DMS153 treated with DMSO at 0.1 percent for 48 hours (cell line): ENCODE measurements at regions not wholly inside any gene's neighbourhood (a gene's known extent, or its start where the extent isn't known, plus 50 kb on each side); places are given as distances from the start of the nearest gene placed in this dataset.

Experiments
- DNase-seq: peaks from one replicate; lab custom pipeline; 2025; ENCODE audit not compliant: unreplicated experiment; lab: John Stamatoyannopoulos, UW

DNA sequence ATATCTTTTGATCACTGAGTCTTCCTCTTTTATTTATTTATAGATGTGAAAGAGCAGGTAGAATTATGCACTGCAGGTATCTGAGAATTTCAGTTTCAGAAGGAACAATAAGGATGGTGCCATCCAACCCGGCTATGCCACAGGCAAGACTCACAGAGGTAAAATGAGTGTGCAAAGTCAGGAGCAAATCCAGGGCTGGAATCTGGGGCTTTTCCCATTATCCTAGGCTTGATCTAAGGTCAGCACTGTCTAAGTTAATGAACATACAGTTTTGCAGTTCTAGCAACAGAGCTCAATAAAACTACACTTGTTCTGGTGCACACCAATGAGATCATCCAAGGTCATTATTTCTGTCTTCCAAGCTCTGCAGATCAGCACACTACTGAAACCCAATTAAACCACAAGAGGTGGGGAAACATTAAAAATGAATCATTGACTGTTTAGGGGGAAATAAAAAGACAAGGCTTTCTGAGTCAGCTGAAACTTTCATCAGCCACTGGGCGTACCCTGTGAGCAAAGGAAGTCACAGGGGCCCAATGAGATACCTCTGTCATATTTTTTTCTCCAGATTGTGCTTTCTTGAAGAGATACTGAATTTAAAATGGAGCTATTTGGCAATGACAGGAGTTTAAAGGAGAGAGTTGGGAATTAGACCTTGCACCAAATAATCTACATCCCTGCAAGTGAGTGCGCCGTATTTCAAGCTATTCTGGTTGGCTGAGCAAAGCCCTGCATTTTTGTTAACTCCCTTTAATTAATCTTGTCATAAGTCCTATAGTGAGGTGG is 662.2 kb upstream of the ZNF608 start:
- DNase-seq: peak; percentile 13

DNA sequence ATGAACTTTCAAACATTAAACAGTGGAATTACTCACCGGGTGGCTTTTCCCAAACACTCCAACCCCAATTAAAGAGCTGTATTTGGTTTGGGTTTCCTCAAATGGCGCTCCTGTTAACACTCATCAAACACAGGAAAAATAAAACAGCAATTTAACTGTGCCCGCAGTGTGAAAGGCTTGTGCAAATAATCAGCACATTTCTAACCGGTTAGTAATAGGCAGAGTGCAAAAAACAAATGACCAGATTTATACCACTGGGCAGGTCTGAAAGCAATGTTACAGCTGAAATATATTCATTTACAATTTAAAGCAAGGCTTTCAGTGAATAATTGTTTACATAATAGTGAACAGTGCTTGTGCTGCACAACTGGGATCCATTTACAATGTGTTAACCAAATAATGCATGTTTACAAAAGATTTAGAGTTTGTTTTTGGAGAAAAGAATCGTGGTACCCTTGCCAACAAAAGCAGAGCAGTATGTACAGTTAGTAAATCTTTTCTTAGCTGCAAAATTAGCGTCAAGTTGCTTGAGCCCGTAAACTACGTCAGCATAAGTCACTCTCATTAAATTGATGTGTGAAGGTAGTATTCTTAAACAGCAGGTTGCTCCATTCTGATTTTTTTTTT is 662.9 kb upstream of the ZNF608 start:
- peak; percentile 61 for DNase-seq

DNA sequence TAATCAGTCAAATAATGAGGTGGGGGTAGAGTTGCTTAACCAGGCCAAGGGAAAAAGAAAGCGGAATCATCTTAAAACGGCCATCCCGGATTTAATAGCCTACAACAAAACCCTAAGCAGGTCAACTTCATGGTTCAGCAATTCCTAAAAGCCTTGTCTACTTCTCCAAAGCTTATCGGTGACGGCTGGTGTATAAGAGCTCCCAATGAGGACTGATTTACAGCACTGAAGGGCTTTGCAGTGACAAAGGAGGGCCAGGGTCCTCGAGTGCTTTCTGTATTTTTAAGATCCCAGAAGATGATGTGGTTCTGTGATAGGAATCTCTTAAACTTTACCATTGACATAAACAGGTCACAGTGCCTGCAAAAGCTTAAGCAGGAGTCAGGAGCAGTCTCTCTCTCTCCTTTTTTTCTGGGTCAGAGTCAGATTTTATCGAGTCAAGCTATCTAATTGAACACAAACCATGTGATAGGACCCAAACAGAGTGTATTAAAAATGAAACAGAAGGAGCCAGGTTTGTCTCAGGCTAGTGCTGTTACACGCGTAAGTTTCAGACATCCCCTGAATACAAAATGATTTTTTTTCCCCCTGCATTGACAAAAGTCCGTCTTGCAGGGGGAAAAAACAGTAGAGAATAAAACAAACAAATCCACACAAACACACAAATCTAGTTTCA is 663.6 kb upstream of the ZNF608 start:
- peak; percentile 61 for DNase-seq

DNA sequence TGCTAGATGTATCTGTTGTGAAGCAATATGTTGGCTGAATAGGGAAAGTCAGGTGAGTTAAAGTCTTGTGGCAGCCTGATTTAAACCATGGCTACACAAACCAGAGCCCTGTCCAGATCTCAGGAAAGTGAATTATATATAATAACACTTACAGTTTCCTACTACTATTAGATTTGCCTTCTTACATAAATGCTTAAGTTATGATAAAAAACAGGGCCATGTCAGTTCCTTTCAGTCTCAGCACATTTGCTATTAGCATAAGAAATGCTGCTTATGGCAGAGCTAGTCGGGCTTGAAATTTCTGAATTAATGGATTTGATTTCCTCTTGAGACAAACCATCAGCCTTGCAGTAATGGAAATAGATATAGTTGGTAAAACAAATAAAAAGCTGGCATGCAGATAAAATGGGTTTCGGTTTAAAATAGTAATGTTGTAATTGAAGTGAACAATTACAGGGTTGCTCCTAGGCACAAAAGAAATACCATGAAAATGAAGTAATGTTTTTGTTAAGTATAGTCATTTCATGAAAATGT is 664.2 kb upstream of the ZNF608 start:
- DNase-seq: no peak

DNA sequence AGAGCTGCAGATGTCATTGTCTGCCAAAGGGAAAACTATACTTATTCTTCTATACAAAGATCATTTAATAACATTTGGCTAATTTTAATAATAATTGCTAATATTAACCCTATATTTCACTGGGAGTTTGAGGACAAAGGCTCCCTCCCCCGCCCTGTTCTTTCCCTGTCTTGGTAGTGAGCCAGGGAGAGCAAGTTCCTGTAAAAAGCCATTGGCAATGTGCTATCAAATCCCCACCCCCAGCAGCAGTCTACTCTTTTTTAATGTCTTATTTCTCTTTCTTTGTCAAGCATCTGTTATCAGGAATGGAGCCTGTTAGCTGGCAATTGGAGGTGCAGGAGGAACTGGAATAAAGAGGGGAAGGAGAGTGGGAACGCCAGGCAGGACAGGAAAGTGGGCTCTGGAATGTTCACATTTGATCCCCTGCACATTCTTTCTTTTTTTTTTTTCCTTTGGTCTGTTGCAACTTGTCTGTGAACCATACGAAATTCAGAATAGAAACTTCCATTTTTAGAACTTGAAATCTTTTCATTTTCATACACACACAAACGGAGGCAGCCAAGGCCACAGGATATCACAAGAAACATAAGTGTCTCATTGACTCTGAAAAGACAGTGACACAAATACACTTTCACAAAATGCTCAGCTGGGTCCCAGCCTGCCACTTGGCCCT is 664.8 kb upstream of the ZNF608 start:
- DNase-seq: no peak

DNA sequence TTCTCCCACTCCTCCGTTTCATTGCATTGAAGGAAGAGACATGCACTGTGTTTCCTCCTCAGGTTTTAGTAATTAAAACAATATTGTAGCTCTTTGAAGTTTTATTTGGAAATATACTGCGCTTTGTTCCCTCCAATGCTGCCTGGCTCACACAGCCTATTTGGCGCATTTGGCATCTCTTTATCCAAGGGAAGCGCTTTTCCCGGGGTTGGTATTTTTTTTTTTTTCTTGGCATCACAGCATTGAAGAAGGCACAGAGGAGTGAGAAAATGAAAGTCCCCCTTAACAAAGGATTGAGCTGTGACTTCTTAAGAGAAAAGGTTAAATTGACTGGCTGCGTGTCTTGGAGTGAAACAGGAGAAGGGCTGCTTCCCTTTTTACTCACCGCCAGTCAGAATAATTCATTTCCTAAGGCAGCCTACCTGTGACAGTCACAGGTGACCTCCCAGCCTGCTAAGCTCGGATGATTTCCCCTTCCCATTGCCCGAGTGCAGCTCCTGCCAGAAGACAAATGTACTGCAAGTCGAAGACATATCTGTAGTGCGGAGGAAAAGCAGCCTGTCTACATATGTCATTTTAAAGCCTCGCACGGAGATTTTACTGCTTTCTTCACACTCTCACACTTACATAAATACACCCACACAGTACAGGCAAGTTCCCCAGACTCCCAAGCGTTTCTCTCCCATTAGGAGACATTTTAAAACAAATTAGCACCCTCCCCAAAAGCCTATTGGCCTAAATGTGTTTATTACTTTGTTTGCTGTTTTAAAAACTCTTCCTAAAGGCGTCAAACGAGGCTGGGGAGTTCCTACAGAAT is 665.5 kb upstream of the ZNF608 start:
- no peak for DNase-seq

DNA sequence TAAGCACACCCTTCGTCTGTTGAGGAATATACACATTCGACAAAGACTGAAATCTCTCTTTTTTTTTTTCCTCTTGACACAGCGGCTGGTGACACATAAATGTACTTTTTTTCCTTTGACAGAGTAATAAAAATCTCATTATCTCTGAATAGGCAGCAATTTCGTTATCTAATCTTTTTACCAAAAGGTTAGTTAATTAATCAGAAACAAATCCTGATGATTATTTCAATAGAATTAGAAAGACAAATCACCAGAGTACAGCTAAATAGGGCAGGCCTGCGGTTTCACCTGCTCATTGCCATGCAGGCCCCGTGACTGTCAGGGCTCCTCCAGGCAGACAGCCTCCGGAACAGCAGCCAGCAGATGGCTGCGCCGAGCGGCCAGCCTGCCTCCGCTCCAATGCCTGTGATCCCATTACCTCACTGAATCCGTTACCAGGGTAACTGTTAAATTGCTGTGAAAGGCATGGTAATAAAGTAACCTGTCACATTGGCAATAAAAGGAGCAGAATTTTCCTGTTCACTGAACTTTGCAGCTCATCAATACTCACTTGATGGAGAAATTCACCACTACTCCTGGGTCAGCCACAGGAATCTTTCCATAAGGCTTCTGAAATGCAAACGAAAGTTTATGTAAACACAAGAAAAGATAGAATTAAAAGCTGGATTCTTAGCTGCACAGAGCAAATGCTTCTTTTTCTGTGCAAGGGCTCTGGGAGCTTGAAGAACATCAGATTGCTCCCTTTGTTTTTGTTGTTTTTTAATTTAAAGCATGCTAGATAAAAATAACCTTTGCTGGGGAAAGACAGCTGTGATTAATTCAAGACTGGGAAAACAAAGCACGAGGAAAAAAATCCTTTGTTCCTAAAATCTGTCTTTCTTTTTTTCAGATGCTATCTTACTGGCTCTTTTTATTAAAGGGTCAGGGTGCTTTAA is 666.4 kb upstream of the ZNF608 start:
- DNase-seq: peak; percentile 44

DNA sequence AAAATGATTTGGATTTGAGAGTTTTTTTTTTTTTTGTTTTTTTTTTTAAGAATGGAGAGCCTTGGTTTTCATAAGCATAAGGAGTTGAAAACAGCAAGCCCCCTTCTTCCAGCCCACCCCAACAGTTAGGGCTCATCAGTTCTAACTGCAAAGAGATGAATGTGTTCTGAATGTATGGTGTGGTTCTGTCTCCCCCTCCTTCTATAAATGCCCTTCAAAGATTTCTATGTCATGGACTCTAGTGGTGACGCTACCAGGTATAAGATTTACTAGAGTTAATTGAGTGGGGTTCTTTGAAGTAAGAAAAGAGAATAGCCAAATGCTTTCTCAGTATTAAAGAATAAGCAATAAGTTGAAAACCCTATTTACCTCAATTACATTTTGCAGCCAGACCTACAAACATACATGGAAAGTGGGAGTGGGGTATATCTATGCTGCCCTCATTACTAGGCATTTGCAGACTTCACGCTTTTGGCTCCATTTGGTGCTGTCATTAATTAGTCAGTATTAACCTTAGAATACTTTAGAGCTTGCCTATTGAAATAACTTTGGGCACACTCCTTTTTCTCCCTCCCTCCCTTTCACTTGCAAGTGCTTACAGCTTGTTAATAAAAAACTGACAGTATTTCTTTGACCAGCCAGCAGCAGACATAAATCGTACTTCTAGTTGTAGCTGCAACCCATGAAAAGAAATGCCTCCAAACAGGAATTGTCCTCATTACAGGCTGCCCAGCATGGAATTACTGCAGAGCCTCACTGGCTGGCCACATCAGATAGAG is 667.2 kb upstream of the ZNF608 start:
- DNase-seq: no peak

DNA sequence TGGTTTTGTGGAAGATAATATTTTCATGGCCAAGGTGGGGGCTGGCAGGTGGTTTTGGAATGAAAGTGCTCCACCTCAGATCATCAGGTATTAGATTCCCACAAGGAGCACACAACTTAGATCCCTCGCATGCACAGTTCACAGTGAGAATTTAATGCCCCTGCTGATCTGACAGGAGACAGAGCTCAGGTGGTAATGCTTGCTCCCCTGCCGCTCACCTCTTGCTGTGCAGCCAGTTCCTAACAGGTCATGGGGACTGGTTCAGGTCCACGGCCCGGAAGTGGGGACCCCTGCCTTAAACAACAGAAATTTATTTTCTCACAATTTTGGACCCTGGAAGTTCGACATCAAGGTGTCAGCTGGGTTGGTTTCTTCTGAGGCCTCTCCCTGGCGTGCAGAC is 668.7 kb upstream of the ZNF608 start:
- no peak for DNase-seq

DNA sequence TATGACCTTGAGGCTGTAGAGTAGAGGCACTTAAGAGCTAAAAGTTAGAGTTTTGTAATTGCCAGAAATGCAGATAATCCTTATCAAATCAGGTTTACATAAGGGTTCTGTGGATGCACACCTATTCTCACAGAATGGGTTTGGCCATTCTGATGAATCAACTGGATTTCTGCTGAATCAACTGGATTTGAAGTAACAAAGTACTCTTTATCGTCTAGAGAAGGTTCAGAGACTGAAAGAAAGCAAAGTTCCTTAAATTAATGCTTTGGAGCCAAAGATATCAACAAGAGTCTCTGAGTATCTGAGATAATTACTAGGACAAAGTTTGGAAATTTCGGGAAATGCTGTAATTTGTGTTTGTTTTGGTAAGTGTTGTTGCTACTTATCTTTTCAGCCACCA is 669.6 kb upstream of the ZNF608 start:
- DNase-seq: no peak

DNA sequence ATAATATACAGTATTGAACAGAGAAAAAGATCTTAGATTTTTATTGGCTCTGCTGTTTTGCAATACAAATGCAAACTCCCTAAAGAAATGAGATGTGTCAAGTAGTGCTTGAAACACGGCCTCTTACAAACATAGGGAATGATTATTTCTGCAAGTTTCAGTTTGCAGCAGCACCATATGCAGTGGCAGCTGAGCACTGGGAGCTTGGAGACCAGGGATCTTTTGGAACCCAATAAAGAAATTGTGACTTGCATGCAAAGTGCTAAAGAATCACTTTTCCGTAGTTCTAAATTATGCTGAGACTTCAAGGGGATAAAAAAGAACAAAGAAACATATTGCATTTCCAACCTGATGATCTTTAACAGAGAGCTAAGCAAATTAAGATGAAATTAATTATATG is 674.6 kb upstream of the ZNF608 start:
- DNase-seq: no peak

DNA sequence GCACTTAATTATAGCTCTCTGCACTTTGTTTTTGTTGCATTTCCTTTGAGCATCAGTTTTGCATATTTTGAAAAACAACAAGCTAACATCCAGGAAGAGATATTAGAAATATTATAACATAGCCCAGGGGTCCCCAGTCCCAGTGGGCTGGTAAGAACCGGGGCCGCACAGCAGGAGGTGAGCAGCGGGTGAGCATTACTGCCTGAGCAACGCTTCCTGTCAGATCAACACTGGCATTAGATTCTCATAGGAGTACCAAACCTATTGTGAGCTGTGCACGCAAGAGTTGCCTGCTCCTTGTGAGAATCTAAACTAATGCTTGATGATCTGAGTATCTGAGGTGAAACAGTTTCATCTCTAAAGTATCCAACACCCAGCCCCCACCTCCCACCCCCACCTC is 675.9 kb upstream of the ZNF608 start:
- DNase-seq: no peak

DNA sequence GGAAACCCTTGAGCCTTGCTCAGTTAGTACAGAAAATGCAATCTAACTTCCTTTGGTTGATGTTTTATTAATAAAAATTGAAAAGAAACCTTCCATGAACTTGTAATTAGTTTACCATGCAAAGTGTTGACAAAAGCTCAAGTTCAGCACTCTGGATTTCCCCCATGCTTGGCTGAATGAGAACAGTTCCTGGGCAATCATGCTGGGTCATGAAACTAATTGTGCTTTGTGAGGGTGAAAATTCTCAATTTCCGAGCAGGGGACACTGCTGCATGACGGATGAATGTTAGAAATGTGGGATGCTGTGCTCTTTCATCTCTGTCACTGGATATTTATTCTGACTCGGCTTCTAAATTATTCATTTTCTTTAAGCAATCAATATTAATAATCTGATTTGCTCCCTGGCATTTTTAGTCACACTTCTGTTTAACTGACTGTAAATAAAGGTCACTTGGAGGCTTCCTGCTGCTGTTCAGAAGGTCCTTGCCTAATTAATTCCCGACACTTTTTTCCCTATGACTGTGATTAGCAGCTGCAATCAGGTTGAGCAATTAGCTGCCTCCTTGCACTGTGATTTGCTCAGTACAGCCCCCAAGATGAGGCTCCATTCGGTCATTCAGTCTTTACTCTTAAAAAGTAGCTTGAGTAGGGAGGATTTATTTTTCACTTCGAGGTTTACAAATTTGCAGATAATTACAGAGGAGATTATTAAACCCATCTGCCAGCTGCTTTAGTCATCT is 678.1 kb upstream of the ZNF608 start:
- DNase-seq: no peak

DNA sequence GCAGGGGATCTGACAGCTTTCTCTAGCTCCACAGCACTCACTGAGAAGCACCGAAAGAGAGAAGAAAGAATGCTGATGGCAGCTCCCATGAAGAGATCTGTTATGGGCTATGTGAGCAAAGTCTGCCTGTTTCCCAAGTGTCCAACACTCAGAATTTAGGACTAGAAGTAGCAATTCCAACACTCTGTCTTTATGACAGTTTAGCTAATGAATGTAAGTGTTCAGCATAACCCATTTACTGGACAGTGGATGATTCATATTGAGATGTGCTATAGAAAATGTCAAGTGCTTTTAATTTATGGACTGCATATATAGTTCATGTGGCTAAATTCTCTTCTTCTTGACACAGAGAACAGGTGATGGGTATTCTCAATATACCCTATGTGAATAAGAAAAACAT is 683.1 kb upstream of the ZNF608 start:
- DNase-seq: no peak

DNA sequence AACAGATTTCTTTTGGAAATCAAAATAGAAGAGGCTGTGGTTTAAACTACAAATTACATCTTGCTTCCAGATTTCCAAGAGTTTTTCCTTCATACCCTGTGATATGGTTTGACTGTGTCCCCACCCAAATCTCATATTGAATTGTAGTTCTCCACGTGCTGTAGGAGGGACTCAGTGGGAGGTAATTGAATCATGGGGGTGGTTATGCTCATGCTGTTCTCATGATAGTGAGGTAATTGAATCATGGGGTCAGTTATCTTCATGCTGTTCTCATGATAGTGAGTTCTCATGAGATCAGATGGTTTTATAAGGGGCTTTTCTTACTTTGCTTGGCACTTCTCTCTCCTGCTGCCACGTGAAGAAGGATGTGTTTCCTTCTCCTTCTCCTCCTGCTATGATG is 687.0 kb upstream of the ZNF608 start:
- DNase-seq: no peak

DNA sequence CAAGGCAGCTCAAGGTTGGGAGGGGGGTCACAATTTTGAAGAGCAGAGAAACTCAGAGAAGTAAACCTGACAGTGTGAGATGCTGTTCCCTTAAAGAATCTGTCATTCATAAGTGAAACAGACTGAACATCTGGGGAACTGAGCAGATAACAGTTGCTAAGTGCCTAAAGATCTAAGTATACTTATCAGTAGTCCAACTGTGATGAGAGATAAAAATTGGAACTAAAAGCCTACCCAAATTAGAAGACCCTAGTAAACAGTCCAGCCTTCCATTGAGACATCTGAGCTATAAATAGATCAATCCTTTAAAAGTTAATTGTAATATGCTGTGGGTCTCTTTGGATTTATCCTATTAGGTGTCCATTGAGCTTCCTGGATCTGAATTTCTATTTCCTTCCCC is 692.8 kb upstream of the ZNF608 start:
- DNase-seq: no peak

DNA sequence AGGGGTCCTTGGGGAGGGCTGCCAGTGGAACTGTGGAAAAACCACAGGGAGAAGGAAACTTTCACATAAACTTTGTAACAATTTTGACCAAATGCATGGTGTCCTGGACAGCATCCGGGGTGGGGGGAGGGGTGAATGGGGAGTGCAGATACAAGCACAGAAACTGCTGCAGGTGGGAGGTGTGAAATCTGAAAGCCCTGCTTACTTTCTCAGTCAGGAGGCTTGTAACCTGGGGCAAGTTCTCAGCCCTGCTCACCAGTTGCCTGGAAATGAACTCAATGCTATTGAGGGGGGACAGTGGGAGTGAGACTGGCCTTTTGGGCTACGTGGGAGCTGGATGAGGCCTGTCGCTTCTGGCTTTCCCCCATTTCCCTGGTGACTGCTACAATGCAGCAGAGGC is 694.5 kb upstream of the ZNF608 start:
- DNase-seq: no peak

DNA sequence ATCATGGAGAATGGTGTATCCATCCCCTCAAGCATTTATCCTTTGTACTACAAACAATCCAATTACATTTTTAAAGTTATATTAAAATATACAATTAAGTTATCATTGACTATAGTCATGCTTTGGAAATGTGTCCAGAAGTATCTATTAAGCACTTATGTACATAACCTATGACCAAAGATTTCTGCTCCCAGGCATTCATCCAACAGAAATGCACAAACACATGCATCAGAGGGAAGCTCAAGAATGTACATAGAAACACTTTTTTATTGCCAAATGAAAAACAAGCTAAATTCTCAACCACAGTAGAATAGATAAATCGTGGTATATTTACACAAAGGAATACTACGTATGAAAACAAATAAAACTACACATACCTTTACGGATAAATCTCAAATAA is 700.5 kb upstream of the ZNF608 start:
- DNase-seq: no peak
